HL-60 (cell line): ENCODE measurements at regions not wholly inside any gene's neighbourhood (a gene's known extent, or its start where the extent isn't known, plus 50 kb on each side); places are given as distances from the start of the nearest gene placed in this dataset.

Experiments
- POLR2AphosphoS5 ChIP-seq: IDR thresholded peaks from 2 replicates; pipeline ENCODE4 v1.6.1; 2012; ENCODE audit warnings: low read depth
- TF ChIP-seq, protein P1 (sequence below): IDR thresholded peaks from one replicate; pipeline ENCODE4 v1.5.1; 2011; ENCODE audit warnings: low read length, control low read depth, inconsistent platforms; ENCODE audit not compliant: insufficient read depth

DNA sequence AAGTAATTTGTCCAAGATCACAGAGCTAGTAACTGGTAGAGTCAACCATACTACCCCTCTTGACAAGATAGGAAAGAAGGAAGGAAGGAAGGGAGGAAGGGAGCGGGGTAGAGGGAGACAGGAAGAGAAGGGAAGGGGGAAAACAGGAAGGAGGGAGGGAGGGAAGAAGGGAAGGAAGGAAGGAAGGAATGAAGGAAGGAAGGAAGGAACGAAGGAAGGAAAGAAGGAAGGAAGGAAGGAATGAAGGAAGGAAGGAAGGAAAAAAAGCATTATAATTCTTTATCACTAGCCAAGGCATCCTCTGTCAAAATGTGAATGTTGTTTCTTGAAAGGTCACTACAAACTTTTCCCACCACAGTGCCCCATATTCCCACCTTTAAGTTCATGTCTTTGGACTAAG is 223.6 kb downstream of the SHQ1 start:
- no peak for TF ChIP-seq POLR2AphosphoS5
- TF ChIP-seq, protein P1, sequence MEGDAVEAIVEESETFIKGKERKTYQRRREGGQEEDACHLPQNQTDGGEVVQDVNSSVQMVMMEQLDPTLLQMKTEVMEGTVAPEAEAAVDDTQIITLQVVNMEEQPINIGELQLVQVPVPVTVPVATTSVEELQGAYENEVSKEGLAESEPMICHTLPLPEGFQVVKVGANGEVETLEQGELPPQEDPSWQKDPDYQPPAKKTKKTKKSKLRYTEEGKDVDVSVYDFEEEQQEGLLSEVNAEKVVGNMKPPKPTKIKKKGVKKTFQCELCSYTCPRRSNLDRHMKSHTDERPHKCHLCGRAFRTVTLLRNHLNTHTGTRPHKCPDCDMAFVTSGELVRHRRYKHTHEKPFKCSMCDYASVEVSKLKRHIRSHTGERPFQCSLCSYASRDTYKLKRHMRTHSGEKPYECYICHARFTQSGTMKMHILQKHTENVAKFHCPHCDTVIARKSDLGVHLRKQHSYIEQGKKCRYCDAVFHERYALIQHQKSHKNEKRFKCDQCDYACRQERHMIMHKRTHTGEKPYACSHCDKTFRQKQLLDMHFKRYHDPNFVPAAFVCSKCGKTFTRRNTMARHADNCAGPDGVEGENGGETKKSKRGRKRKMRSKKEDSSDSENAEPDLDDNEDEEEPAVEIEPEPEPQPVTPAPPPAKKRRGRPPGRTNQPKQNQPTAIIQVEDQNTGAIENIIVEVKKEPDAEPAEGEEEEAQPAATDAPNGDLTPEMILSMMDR, result no peak
